Parathyroid adenoma (tissue), 2 donors: ENCODE measurements at regions not wholly inside any gene's neighbourhood (a gene's known extent, or its start where the extent isn't known, plus 50 kb on each side); places are given as distances from the start of the nearest gene placed in this dataset.

ENCODE experiments used
- H2AFZ ChIP-seq: fragments of 300-600 bp; sonication (generic); one replicate; pipeline ENCODE4 v1.7.0; 2017; ENCODE audit warnings: antibody characterized with exemption, mild to moderate bottlenecking
- H3K27ac ChIP-seq: fragments of 300-600 bp; sonication (generic); one replicate; pipeline ENCODE4 v1.7.0; 2017
- H3K27me3 ChIP-seq: fragments of 300-600 bp; sonication (generic); one replicate; pipeline ENCODE4 v1.7.0; 2017; ENCODE audit warnings: low read length; ENCODE audit not compliant: control insufficient read depth, insufficient read depth
- H3K36me3 ChIP-seq: fragments of 300-600 bp; sonication (generic); one replicate; pipeline ENCODE4 v1.7.0; 2017; ENCODE audit warnings: low read length; ENCODE audit not compliant: control insufficient read depth, insufficient read depth
- H3K4me1 ChIP-seq: fragments of 300-600 bp; sonication (generic); one replicate; pipeline ENCODE4 v1.7.0; 2017; ENCODE audit warnings: control low read depth
- H3K4me2 ChIP-seq: fragments of 300-600 bp; sonication (generic); one replicate; pipeline ENCODE4 v1.7.0; 2017; ENCODE audit warnings: low read length
- H3K4me3 ChIP-seq: fragments of 300-600 bp; sonication (generic); one replicate; pipeline ENCODE4 v1.7.0; 2017; ENCODE audit warnings: low read depth, low read length
- H3K79me2 ChIP-seq: fragments of 300-600 bp; sonication (generic); one replicate; pipeline ENCODE4 v1.7.0; 2017; ENCODE audit warnings: control low read depth
- H3K9ac ChIP-seq: fragments of 300-600 bp; sonication (generic); one replicate; pipeline ENCODE4 v1.7.0; 2017; ENCODE audit warnings: mild to moderate bottlenecking
- H3K9me3 ChIP-seq: fragments of 300-600 bp; sonication (generic); one replicate; pipeline ENCODE4 v1.7.0; 2017; ENCODE audit warnings: low read length; ENCODE audit not compliant: control insufficient read depth
- CTCF ChIP-seq: fragments of 300-600 bp; sonication (generic); IDR thresholded peaks from one replicate; pipeline ENCODE4 v1.7.0; 2017; ENCODE audit warnings: antibody characterized with exemption, mild to moderate bottlenecking
- donor health status: primary hyperparathyroidism.

- Histone ChIP-seq H3K27me3 (no peaks in the 10 kb centered on the region), H3K79me2 (no peaks in the 10 kb centered on the region), H3K27ac (no peak overlapping the region), H3K9me3 (no peaks in the 10 kb centered on the region), H2AFZ (no peak overlapping the region), H3K36me3 (no peaks in the 10 kb centered on the region), H3K4me2 (no peak overlapping the region), H3K4me3 (no peak overlapping the region), H3K9ac (no peak overlapping the region), H3K4me1 (no peaks in the 10 kb centered on the region)
- no peak for TF ChIP-seq CTCF
Measured at GRCh38 chr10:88218362-88218761, 354.9 kb downstream of the PTEN start.

- TF ChIP-seq CTCF: no peak
- no peaks in the 10 kb centered on the region for H3K79me2 ChIP-seq
- no peak overlapping the region for H3K4me2 ChIP-seq
- H3K27ac ChIP-seq: no peak overlapping the region
- H3K4me1 ChIP-seq: no peaks in the 10 kb centered on the region
- no peak overlapping the region for H3K9ac ChIP-seq
- H3K27me3 ChIP-seq: no peaks in the 10 kb centered on the region
- H3K4me3 ChIP-seq: no peak overlapping the region
- H3K9me3 ChIP-seq: no peaks in the 10 kb centered on the region
- no peak overlapping the region for H2AFZ ChIP-seq
- no peaks in the 10 kb centered on the region for H3K36me3 ChIP-seq
Measured at GRCh38 chr10:88219753-88220152, 356.3 kb downstream of the PTEN start.

GRCh38 chr10:88221010-88221973 lies 357.9 kb downstream of the PTEN start:
- no peak overlapping the region for H2AFZ ChIP-seq
- H3K27me3 ChIP-seq: no peaks in the 10 kb centered on the region
- no peak overlapping the region for H3K4me3 ChIP-seq
- no peak for TF ChIP-seq CTCF
- H3K36me3 ChIP-seq: no peaks in the 10 kb centered on the region
- H3K27ac ChIP-seq: no peak overlapping the region
- no peaks in the 10 kb centered on the region for H3K4me1 ChIP-seq
- no peaks in the 10 kb centered on the region for H3K9me3 ChIP-seq
- H3K4me2 ChIP-seq: no peak overlapping the region
- H3K79me2 ChIP-seq: no peaks in the 10 kb centered on the region
- H3K9ac ChIP-seq: no peak overlapping the region

GRCh38 chr10:88222881-88223280 lies 359.5 kb downstream of the PTEN start:
- Histone ChIP-seq H3K79me2 (no peaks in the 10 kb centered on the region), H3K27me3 (no peaks in the 10 kb centered on the region), H3K4me1 (no peaks in the 10 kb centered on the region), H3K9me3 (no peaks in the 10 kb centered on the region), H2AFZ (no peak overlapping the region), H3K4me3 (no peak overlapping the region), H3K4me2 (no peak overlapping the region), H3K27ac (no peak overlapping the region), H3K9ac (no peak overlapping the region), H3K36me3 (no peaks in the 10 kb centered on the region)
- TF ChIP-seq CTCF: no peak
